Small intestine (tissue), 7 donors: ENCODE measurements at regions not wholly inside any gene's neighbourhood (a gene's known extent, or its start where the extent isn't known, plus 50 kb on each side); places are given as distances from the start of the nearest gene placed in this dataset.
"Not testable (repeated sequence)": the region's sequence is repeated elsewhere in the genome, so short reads cannot be mapped to it uniquely, and the experiment has no call there.

Experiments used
- DNase-seq, 2 donors: peaks; one replicate each; pipeline versions ENCODE4 v3.0.0 to v3.0.0-alpha.2; 2013
- FAIRE-seq: peaks from 2 replicates; lab custom pipeline; 2012; peaks lifted over from hg19 to GRCh38; lab: Jason Lieb, UNC
- H3K27ac ChIP-seq, 3 donors: one replicate each; pipeline ENCODE4 v1.5.1; 2013; ENCODE audit warnings: low read length in 2 of 3, mild to moderate bottlenecking in 2 of 3, control low read depth in 1 of 3, inconsistent platforms in 1 of 3, low read depth in 1 of 3, moderate library complexity in 1 of 3
- H3K27me3 ChIP-seq, 3 donors: one replicate each; pipeline ENCODE4 v1.6.1; 2013; ENCODE audit warnings: low read length in 3 of 3, inconsistent platforms in 1 of 3; ENCODE audit not compliant: control insufficient read depth in 3 of 3, insufficient read depth in 3 of 3
- H3K36me3 ChIP-seq, 3 donors: one replicate each; pipeline ENCODE4 v1.6.1; 2013; ENCODE audit warnings: low read length in 3 of 3, inconsistent platforms in 1 of 3, low read depth in 1 of 3, mild to moderate bottlenecking in 1 of 3, moderate library complexity in 1 of 3; ENCODE audit not compliant: control insufficient read depth in 3 of 3, insufficient read depth in 2 of 3
- H3K4me1 ChIP-seq, 3 donors: one replicate each; pipeline ENCODE4 v1.6.1; 2013; ENCODE audit warnings: low read length in 2 of 3, inconsistent platforms in 1 of 3, low read depth in 1 of 3, mild to moderate bottlenecking in 1 of 3, moderate library complexity in 1 of 3; ENCODE audit not compliant: control insufficient read depth in 3 of 3, insufficient read depth in 2 of 3
- H3K4me3 ChIP-seq, 3 donors: one replicate each; pipeline ENCODE4 v1.5.1; 2013; ENCODE audit warnings: low read length in 3 of 3, control low read depth in 1 of 3, inconsistent platforms in 1 of 3, low read depth in 1 of 3, mild to moderate bottlenecking in 1 of 3, moderate library complexity in 1 of 3
- H3K9me3 ChIP-seq, 2 donors: one replicate each; pipeline ENCODE4 v1.6.1; 2013; ENCODE audit warnings: low read depth in 1 of 2, low read length in 1 of 2; ENCODE audit not compliant: control insufficient read depth in 2 of 2, insufficient read depth in 1 of 2
- WGBS, 3 donors: extraction: QIAGEN DNeasy Blood & Tissue Kit; methylation state at CpG; one replicate each; pipeline ENCODE4 v1.1.7; 2013; 5-methylcytosine and 5-hydroxymethylcytosine counted together
- donor health status: healthy with polysubstance abuse.
- donor health status: control.
- donor health status: control.
- donor health status: Bipolar disorder and iron deficiency.
- donor health status: healthy.

GRCh38 chr16:52742608-52743170 lies 195.7 kb upstream of the TOX3 start:
- FAIRE-seq: no peak
- Histone ChIP-seq H3K27ac (no peak overlapping the region), H3K9me3 (no peaks in the 10 kb centered on the region), H3K36me3 (no peaks in the 10 kb centered on the region), H3K4me1 (no peaks in the 10 kb centered on the region), H3K27me3 (no peaks in the 10 kb centered on the region), H3K4me3 (no peak overlapping the region)
- 59 to 72% (median 65%) methylated on average over 4 of the region's 4 CpGs for WGBS, 3 donors
- DNase-seq: no peak

GRCh38 chr16:52742052-52742451 lies 195.1 kb upstream of the TOX3 start:
- Histone ChIP-seq H3K27me3 (no peaks in the 10 kb centered on the region), H3K4me3 (no peak overlapping the region), H3K4me1 (no peaks in the 10 kb centered on the region), H3K9me3 (no peaks in the 10 kb centered on the region), H3K36me3 (no peaks in the 10 kb centered on the region), H3K27ac (no peak overlapping the region)
- FAIRE-seq (no peak), DNase-seq (no peak)
- WGBS, 3 donors: 94 to 96% (median 94%) methylated on average over 8 of the region's 8 CpGs

GRCh38 chr16:52741351-52741750 lies 194.4 kb upstream of the TOX3 start:
- Histone ChIP-seq H3K36me3 (no peaks in the 10 kb centered on the region), H3K4me3 (no peak overlapping the region), H3K27ac (no peak overlapping the region), H3K27me3 (no peaks in the 10 kb centered on the region), H3K9me3 (no peaks in the 10 kb centered on the region), H3K4me1 (no peaks in the 10 kb centered on the region)
- no peak for FAIRE-seq
- no peak for DNase-seq
- WGBS, 3 donors: 51 to 66% (median 63%) methylated on average over 7 of the region's 7 CpGs

- Histone ChIP-seq H3K27me3 (no peaks in the 10 kb centered on the region), H3K4me1 (no peaks in the 10 kb centered on the region), H3K27ac (no peak overlapping the region), H3K4me3 (no peak overlapping the region), H3K9me3 (no peaks in the 10 kb centered on the region), H3K36me3 (no peaks in the 10 kb centered on the region)
- no peak for FAIRE-seq
- 78 to 90% (median 89%) methylated on average over 4 of the region's 4 CpGs for WGBS, 3 donors
- no peak for DNase-seq
Measured at GRCh38 chr16:52740766-52741165, 193.8 kb upstream of the TOX3 start.

GRCh38 chr16:52740333-52740732 lies 193.4 kb upstream of the TOX3 start:
- 81 to 85% (median 84%) methylated on average over 2 of the region's 2 CpGs for WGBS, 3 donors
- H3K4me3 ChIP-seq: no peak overlapping the region
- no peaks in the 10 kb centered on the region for H3K9me3 ChIP-seq
- no peak overlapping the region for H3K27ac ChIP-seq
- FAIRE-seq (no peak), DNase-seq (no peak)
- H3K36me3 ChIP-seq: no peaks in the 10 kb centered on the region
- no peaks in the 10 kb centered on the region for H3K4me1 ChIP-seq
- H3K27me3 ChIP-seq: no peaks in the 10 kb centered on the region

- H3K36me3 ChIP-seq, H3K9me3 ChIP-seq, H3K27me3 ChIP-seq, H3K27ac ChIP-seq, H3K4me3 ChIP-seq, FAIRE-seq, H3K4me1 ChIP-seq, DNase-seq: not testable (repeated sequence)
- WGBS, 3 donors: 81 to 96% (median 94%) methylated on average over 2 of the region's 2 CpGs
Measured at GRCh38 chr16:52738992-52739391, 192.0 kb upstream of the TOX3 start.

- DNase-seq (no peak), FAIRE-seq (no peak)
- H3K4me3 ChIP-seq: no peak overlapping the region
- H3K27ac ChIP-seq: no peak overlapping the region
- H3K36me3 ChIP-seq: no peaks in the 10 kb centered on the region
- WGBS, 3 donors: 90 to 96% (median 91%) methylated on average over 22 to 24 of the region's 24 CpGs
- H3K4me1 ChIP-seq: no peaks in the 10 kb centered on the region
- no peaks in the 10 kb centered on the region for H3K9me3 ChIP-seq
- H3K27me3 ChIP-seq: no peaks in the 10 kb centered on the region
Measured at GRCh38 chr16:52731219-52731875, 184.4 kb upstream of the TOX3 start.

GRCh38 chr16:52729731-52730130 lies 182.8 kb upstream of the TOX3 start:
- DNase-seq (no peak), FAIRE-seq (no peak)
- no peak overlapping the region for H3K27ac ChIP-seq
- H3K27me3 ChIP-seq: peaks cover 0 to 2% (median 0%) of the 10 kb centered on the region in 3 donors
- 90 to 97% (median 93%) methylated on average over 7 of the region's 7 CpGs for WGBS, 3 donors
- H3K36me3 ChIP-seq: no peaks in the 10 kb centered on the region
- H3K9me3 ChIP-seq: no peaks in the 10 kb centered on the region
- no peak overlapping the region for H3K4me3 ChIP-seq
- no peaks in the 10 kb centered on the region for H3K4me1 ChIP-seq

- FAIRE-seq (no peak), DNase-seq (no peak)
- Histone ChIP-seq H3K27me3 (peaks cover 0 to 2% (median 0%) of the 10 kb centered on the region in 3 donors), H3K27ac (no peak overlapping the region), H3K36me3 (no peaks in the 10 kb centered on the region), H3K4me1 (no peaks in the 10 kb centered on the region), H3K9me3 (no peaks in the 10 kb centered on the region), H3K4me3 (no peak overlapping the region)
- 43 to 61% (median 46%) methylated on average over 4 of the region's 4 CpGs for WGBS, 3 donors
Measured at GRCh38 chr16:52727849-52728248, 180.9 kb upstream of the TOX3 start.
